HEK293T (cell line): ENCODE measurements at regions not wholly inside any gene's neighbourhood (a gene's known extent, or its start where the extent isn't known, plus 50 kb on each side); places are given as distances from the start of the nearest gene placed in this dataset.

Experiments used
- ARNT ChIP-seq: fragments of 450-650 bp; IDR thresholded peaks from 2 replicates; pipeline ENCODE4 v1.6.1; 2017; ENCODE audit warnings: mild to moderate bottlenecking
- NFRKB ChIP-seq: fragments of 450-650 bp; IDR thresholded peaks from 2 replicates; pipeline ENCODE4 v1.6.1; 2016; ENCODE audit warnings: mild to moderate bottlenecking, moderate library complexity
- SP1 ChIP-seq: fragments of 450-650 bp; IDR thresholded peaks from 2 replicates; pipeline ENCODE4 v1.6.1; 2017
- SUZ12 ChIP-seq: fragments of 450-650 bp; IDR thresholded peaks from 2 replicates; pipeline ENCODE4 v1.6.1; 2016; ENCODE audit warnings: mild to moderate bottlenecking

GRCh38 chr2:87403893-87404175 lies 344.1 kb upstream of the PLGLB2 start:
- TF ChIP-seq NFRKB (no peak), SP1 (no peak), ARNT (no peak), SUZ12 (no peak)
